Ovary (tissue), 7 donors: ENCODE measurements at regions not wholly inside any gene's neighbourhood (a gene's known extent, or its start where the extent isn't known, plus 50 kb on each side); places are given as distances from the start of the nearest gene placed in this dataset.
"Not testable (repeated sequence)": the region's sequence is repeated elsewhere in the genome, so short reads cannot be mapped to it uniquely, and the experiment has no call there.

ENCODE experiments used
- DNase-seq, 5 donors: peaks; one replicate each; pipeline ENCODE4 v3.0.0-alpha.2; 2019 to 2020
- H3K27ac ChIP-seq, 2 donors: fragments of 200-600 bp; one replicate each; pipeline versions ENCODE4 v1.5.1 to v1.8.0; 2019 to 2022
- H3K27me3 ChIP-seq: fragments of 200-600 bp; one replicate; pipeline ENCODE4 v1.8.0; 2022
- H3K36me3 ChIP-seq: fragments of 200-600 bp; sonication (generic); one replicate; pipeline ENCODE4 v1.5.1; 2019
- H3K4me1 ChIP-seq: one replicate; pipeline ENCODE4 v1.8.1; 2013; ENCODE audit warnings: mild to moderate bottlenecking, moderate library complexity; ENCODE audit not compliant: insufficient read depth
- H3K4me3 ChIP-seq: fragments of 200-600 bp; sonication (generic); one replicate; pipeline ENCODE4 v1.5.1; 2017
- H3K9me3 ChIP-seq, 2 donors: fragments of 200-600 bp in 1 of 2; sonication (generic) in 1 of 2; one replicate each; pipeline versions ENCODE4 v1.5.1 to v1.8.1; 2013 to 2019; ENCODE audit warnings: mild to moderate bottlenecking in 1 of 2, moderate library complexity in 1 of 2
- EP300 ChIP-seq: sonication (generic); formaldehyde crosslinking; IDR thresholded peaks from one replicate; pipeline ENCODE4 v1.6.1; 2017; ENCODE audit warnings: antibody characterized with exemption
- POLR2A ChIP-seq: fragments of 450-650 bp; IDR thresholded peaks from one replicate; pipeline ENCODE4 v1.6.1; 2017; ENCODE audit warnings: antibody characterized with exemption, mild to moderate bottlenecking, moderate library complexity
- WGBS, 3 donors: extraction: QIAGEN DNeasy Blood & Tissue Kit in 1 of 3; methylation state at CpG; one replicate each; pipeline versions ENCODE4 v1.1.5 to v1.1.7; 2013 to 2017; 5-methylcytosine and 5-hydroxymethylcytosine counted together
- intact Hi-C, 4 donors: fragments of 100-400 bp; cut with DNase I; formaldehyde crosslinking; loops; one replicate each; pipeline versions ENCODE4 v1.11.0 to v1.15.1; 2022 to 2023
- TF ChIP-seq, protein P1 (sequence below), 3 donors: fragments of 450-650 bp in 2 of 3; fragments of 200-600 bp in 1 of 3; IDR thresholded peaks; one replicate each; pipeline versions ENCODE4 v1.5.1 to v1.8.0; 2016 to 2022; ENCODE audit warnings: antibody characterized with exemption in 3 of 3, mild to moderate bottlenecking in 1 of 3
- donor health status: DM: no; HTN: no; CAD: no; lungs with moderate emphysema.
- donor health status: DM: no; HTN: no; CAD: no.
- donor health status: Bipolar disorder and iron deficiency.
- donor health status: DM: no; HTN: no; CAD: no.
- donor health status: DM: yes; HTN: yes; CAD: no.

DNA sequence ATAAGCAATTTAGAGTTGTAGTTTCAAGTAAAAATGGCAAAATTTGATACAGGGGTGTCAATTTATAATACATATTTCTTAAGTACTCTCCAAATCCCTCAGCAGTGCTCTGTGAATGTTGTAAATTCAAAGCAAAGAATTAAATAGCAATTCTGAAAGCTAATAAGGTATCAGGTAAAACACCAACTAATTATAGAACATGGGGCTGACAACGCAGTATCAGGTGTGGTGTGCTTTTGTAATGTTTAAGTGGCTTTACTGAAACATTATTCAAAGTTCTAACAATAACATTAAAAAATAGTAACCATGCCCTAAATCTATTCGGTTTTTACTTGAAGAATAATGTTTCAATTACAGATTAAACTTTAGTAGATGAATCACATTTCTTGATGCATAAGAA is 1271.2 kb upstream of the ADGRL2 start:
- no peaks in the 10 kb centered on the region for H3K36me3 ChIP-seq

DNA sequence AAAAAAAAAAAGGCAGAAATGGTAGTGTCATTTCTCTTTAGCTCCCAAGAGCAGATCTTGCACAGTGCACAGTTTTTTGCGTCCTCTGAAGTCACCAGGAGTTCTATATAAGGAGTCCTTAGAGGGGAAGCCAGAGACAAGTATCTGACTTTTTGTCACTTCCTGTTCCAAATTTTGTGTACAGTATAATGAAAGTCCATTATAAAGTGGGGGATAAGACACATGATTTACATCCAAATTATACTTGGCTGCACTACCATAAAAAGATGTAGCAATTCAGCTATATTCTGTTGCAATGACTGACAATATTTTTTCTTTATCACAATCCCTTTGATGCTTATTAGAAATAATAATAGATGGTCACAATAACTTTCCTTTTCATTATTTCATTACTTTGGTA is 1276.9 kb upstream of the ADGRL2 start:
- no peak overlapping the region for H3K4me3 ChIP-seq
- intact Hi-C loops, result no loop called here
- 83 to 96% (median 93%) methylated on average over 1 of the region's 1 CpG for WGBS, 3 donors
- TF ChIP-seq, protein P1, sequence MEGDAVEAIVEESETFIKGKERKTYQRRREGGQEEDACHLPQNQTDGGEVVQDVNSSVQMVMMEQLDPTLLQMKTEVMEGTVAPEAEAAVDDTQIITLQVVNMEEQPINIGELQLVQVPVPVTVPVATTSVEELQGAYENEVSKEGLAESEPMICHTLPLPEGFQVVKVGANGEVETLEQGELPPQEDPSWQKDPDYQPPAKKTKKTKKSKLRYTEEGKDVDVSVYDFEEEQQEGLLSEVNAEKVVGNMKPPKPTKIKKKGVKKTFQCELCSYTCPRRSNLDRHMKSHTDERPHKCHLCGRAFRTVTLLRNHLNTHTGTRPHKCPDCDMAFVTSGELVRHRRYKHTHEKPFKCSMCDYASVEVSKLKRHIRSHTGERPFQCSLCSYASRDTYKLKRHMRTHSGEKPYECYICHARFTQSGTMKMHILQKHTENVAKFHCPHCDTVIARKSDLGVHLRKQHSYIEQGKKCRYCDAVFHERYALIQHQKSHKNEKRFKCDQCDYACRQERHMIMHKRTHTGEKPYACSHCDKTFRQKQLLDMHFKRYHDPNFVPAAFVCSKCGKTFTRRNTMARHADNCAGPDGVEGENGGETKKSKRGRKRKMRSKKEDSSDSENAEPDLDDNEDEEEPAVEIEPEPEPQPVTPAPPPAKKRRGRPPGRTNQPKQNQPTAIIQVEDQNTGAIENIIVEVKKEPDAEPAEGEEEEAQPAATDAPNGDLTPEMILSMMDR (IDR thresholded peaks at IDR 0.05), result no peak
- TF ChIP-seq EP300 (no peak), POLR2A (no peak)
- H3K27me3 ChIP-seq, result no peaks in the 10 kb centered on the region
- no peak overlapping the region for H3K27ac ChIP-seq
- no peak for DNase-seq
- no peaks in the 10 kb centered on the region for H3K36me3 ChIP-seq
- no peaks in the 10 kb centered on the region for H3K4me1 ChIP-seq
- H3K9me3 ChIP-seq, result no peaks in the 10 kb centered on the region

More for the DNA sequence above, 1271.2 kb upstream of the ADGRL2 start:
- no peak for DNase-seq
- TF ChIP-seq EP300, result no peak
- TF ChIP-seq, protein P1 (IDR thresholded peaks at IDR 0.05), result no peak
- no peak for TF ChIP-seq POLR2A
- H3K9me3 ChIP-seq, result no peaks in the 10 kb centered on the region
- H3K4me3 ChIP-seq, result no peak overlapping the region
- no peak overlapping the region for H3K27ac ChIP-seq
- no peaks in the 10 kb centered on the region for H3K27me3 ChIP-seq
- intact Hi-C loops, result no loop called here
- peaks cover 3% of the 10 kb centered on the region for H3K4me1 ChIP-seq
- WGBS, 3 donors, result 90 to 92% (median 90%) methylated on average over 2 of the region's 2 CpGs

DNA sequence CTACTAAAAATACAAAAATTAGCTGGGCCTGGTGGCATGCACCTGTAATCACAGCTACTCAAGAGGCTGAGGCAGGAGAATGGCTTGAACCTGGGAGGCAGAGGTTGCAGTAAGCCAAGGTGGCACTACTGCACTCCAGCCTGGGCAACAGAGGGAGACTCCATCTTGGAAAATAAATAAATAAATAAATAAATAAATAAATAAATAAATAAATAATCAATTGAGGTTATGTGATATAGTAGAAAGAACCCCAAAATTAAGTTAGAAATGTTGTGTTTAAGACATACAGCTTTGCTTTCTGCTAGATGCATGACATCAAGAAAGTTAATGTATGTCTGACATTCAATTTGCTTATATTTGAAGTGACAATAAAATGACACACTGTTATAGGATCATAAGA is 1277.7 kb upstream of the ADGRL2 start:
- H3K36me3 ChIP-seq, H3K9me3 ChIP-seq, H3K27me3 ChIP-seq, H3K4me1 ChIP-seq, intact Hi-C loops, DNase-seq, H3K4me3 ChIP-seq, H3K27ac ChIP-seq: not testable (repeated sequence)

DNA sequence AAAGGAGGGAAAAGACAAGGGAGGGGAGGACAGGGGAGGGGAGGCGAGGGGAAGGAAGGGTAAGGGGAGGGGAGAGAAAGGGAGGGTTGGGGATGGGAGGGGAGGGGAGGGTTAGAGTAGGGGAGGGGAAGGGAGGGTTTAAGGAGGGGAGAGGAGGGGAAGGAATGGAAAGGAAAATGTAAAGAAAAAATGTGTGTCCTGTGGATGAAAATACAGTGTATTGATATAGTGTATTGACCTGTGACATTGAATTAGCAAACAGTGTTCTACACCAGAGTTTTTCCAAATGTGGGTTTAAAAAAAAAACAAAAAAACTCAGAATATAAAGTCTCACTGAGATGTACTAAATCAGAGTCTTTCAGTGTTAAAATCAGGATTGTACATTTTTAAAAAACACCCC is 1279.8 kb upstream of the ADGRL2 start:
- Histone ChIP-seq H3K27me3 (no peaks in the 10 kb centered on the region), H3K36me3 (no peaks in the 10 kb centered on the region), H3K4me1 (no peaks in the 10 kb centered on the region), H3K9me3 (no peaks in the 10 kb centered on the region), H3K4me3 (no peak overlapping the region), H3K27ac (no peak overlapping the region)
- no peak for DNase-seq
- TF ChIP-seq, protein P1 (IDR thresholded peaks at IDR 0.05), result no peak
- TF ChIP-seq POLR2A (no peak), EP300 (no peak)
- intact Hi-C loops, result no loop called here
- WGBS, 3 donors, result 76 to 100% (median 100%) methylated on average over 1 of the region's 1 CpG

DNA sequence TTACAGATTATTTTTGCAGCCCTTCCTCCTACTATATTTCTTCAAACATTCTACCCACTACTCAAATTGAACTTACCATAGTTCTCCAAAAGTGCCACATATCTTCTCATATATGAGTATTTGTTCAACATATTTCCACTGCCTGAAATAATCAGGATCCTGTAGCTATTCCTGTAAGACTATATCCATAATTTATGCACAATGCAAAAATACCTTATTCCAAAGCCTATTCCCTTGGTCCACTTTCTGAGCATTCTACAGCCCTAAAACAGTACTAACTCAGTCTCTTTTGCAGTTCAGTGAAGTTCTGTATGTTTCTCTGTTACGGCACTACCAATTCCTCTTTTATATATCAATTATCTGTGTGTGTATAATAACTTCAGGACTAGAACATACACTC is 1283.7 kb upstream of the ADGRL2 start:
- no peaks in the 10 kb centered on the region for H3K27me3 ChIP-seq
- WGBS, 3 donors, result 92 to 100% (median 99%) methylated on average over 1 of the region's 1 CpG
- H3K4me1 ChIP-seq, result no peaks in the 10 kb centered on the region
- no peak overlapping the region for H3K27ac ChIP-seq
- DNase-seq, result no peak
- no peak overlapping the region for H3K4me3 ChIP-seq
- H3K9me3 ChIP-seq, result no peaks in the 10 kb centered on the region
- H3K36me3 ChIP-seq, result no peaks in the 10 kb centered on the region
- TF ChIP-seq POLR2A (no peak), EP300 (no peak)
- TF ChIP-seq, protein P1 (IDR thresholded peaks at IDR 0.05), result no peak
- intact Hi-C loops, result no loop called here
